Pulmonary artery endothelial cell (primary cell): ENCODE measurements at regions not wholly inside any gene's neighbourhood (a gene's known extent, or its start where the extent isn't known, plus 50 kb on each side); places are given as distances from the start of the nearest gene placed in this dataset.

Experiments
- DNase-seq: peaks from one replicate; pipeline ENCODE4 v3.0.0-alpha.2; 2011; ENCODE audit warnings: low read depth, low spot score

DNA sequence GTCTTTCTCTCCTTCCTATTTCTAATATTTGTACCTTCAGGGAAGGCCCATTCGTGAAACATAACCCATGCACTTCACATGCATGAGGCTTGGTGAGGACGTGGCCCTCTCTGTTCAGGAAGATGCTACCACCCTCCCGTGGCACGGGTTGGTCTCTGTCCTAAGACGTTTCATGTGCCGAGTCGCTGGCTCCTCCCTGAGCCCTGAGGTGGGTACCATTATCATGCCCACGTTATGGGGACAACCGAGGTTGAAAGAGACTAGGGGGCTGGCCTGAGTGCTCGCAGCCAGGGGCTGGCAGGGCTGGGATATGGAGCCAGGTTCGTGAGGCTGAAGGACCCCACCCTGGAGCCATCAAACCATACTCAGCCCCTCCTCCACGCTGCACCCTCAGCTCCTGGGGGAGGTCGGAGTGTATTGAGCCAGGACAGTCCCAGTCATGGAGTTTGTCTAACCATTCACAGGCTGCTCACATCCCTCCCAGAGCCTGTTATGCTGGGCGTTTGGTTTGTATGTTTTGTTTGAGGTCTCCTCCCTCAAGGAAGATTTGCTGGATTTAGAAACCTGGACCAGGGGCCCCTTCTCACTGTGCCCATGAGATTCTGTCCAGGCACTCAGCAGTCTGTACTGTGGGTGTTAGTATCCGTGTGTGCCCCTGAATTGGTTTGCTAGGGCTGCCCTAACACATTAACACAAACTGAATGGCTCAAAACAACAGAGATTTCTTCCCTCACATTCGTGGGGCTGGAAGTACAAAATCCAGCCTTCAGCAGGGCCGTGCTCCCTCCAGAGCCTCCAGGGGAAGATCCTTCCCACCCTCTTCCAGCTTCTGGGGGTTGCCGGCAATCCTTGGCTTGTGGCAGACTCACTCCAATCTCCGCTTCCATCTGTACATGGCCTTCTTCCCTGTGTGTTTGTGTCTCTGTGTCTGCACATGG lies 88.3 kb downstream of the ANKRD60 start:
- no peak for DNase-seq

DNA sequence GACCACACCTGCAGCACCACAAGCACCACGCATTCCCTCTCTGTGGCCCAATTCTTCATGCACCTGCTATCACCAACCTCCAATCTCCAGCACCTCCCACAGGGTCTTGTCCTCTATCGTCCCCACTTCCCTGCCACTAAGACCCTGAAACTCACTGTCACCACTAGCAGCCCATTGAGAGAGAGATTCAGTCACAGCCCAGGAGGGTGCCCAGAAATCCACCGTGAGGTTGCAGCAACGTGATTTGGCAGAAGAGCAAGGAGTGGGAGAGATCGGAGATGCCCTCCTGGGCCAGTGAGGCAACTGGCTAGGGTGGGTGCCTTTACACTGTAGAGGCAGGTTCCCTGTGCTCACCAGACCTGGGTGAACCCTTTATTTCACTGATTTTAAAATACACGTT lies 90.1 kb downstream of the ANKRD60 start:
- DNase-seq = no peak

DNA sequence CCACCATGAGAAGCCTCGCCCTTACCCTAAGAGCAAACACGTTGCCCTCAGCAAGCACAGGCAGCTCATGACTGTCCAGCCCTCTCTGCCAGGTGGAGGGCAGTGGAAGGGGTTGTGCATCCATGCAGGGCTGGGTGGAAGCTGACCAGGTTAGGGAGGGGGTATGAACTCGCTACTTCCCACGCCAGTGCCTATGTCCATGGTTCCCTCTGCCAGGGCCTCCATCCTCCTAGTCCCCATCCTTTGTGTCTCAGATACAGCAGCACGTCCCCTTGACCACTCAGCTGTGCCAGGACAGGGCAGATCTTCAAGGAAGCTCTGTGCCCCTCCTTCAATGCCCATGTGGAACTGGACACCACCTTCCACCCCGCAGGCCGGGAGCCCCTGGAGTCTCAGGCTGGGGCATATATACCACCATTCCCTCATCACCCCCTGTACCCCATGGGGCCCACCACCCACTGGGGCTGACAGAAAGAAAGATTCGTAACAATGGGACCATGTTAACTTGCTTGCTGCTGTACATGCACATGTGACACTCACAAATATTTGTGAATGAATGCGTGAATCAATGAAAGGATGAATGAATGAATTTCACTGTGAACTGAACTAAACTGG lies 90.7 kb downstream of the ANKRD60 start:
- no peak for DNase-seq

DNA sequence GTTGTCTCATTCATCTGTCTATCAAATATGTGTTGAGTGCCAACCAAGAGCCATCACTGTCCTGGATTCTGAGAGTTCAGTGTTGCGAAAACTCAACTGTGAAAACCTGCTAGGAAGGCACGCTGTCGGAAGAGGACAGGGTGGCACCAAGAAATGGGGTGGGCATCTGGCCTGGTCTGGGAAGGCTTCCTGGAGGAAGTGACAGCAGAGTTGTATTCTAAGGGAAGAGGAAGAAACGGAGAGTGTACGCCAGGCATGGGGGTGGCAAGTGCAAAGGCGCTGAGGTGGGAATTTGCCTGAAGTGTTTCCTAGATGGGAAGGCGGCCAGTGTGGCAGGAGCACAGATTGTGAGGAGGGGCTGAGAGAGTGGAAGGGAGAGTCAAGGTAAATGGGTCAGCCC lies 91.2 kb downstream of the ANKRD60 start:
- DNase-seq = no peak

DNA sequence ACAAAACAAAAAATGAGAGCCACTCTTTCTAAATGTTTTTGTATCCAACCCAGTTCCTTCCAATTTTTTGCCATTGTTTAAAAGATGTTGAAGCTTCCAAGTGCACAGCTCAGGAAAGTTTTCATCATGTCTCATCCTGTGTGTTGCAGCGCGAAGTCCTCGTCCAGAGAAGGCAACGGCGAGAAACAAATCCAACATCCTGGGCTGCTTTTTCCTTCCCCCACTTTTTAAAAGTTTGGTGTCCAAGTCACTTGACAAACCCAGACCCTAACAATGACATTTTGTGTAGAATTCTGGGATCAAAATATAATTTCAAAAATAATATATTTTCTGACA lies 92.3 kb downstream of the ANKRD60 start:
- DNase-seq = no peak

DNA sequence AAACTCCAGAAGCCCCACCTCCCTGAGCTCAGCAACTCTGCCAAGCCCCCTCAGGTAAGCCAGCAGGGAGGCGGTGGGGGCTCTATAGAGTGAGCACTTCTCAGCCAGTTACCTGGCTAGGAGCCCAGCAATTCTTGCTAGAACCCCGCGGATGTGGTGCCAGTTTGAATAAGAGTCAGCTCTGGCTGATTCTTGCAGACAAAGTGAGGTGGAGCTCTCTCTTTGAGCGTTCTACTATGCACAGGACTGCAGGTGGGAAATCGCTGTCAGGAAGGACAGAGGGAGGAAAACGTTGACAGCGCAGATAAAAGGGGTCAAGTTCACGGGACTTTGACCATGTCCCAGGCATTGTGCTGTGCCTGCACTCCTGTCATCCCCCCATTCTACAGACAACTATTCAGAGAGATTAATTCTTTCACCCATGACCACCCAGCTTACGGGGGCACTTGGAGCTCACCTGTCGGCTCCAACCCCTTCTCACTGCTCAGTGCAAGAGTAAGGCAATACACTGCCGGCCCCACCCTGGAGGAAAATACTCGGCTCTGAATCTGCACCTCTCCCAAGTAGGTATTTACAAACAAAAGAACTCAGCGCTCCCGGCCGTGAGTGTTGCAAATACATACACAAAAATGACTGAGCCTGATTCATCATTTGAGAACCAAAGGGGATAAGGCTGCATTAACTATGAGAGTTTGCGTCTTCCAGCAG lies 92.9 kb downstream of the ANKRD60 start:
- DNase-seq = no peak

DNA sequence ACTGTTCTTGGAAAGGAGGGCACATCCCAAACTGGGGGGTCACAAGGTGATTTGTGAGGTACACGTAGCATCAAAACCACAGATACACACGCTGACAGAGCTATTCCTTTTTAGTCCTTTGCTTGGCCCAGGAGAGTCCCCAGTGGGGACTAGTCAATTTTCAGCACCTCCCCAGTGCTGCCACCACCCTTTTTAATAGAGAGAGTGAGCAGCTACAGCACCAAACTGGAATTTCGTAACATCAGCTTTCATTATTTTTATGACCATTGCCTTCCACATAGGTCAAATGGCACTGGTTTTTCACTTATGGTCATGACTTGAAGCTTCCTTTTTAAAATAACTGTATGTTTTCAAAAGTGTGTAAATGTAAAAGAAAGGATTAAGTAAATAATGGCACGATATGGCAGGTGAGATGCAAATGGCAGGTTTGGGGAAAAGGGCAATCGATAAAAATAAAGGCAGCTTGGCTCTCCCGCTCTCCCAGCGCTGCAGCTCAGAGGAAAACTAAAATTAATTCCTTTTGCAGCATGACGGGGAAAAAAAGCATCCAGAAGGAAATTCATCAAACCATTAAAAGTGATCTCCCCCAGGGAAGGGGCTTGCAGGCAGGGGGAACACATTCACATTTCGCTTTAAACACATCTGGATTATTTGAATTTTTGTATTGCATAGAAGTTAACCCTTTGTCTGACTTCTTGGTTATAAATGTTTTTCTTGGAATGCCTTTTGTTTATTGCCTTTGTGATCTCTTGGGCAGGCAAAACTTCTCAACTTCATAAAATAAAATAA lies 95.2 kb downstream of the ANKRD60 start:
- DNase-seq = no peak

DNA sequence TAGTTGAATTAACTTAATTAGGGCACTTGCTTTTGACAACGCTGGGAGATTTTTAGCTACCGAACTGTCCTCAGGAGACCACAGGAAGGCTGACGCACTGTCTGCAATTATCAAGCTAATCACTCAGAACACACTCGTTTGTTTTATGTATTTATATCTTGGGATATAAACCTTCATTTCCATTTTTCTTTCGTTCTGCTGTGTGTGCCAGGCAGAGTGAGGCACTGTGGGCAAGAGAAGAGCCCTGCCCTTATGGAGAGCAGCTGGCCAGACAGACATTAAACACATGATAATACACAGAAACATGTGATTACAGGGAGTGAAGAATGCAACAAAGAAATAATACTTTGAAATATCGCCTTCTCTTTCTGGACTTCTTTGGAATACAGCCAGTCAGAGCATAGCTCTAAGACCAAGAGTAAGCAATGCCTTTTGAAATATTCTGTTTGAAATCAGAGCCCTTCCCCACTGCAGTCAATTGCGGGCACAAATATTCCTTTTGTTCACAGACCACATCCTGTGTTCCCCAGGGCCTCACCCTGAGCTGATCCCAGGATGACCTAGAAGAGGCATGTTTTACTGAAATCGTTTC lies 96.8 kb downstream of the ANKRD60 start:
- no peak for DNase-seq

DNA sequence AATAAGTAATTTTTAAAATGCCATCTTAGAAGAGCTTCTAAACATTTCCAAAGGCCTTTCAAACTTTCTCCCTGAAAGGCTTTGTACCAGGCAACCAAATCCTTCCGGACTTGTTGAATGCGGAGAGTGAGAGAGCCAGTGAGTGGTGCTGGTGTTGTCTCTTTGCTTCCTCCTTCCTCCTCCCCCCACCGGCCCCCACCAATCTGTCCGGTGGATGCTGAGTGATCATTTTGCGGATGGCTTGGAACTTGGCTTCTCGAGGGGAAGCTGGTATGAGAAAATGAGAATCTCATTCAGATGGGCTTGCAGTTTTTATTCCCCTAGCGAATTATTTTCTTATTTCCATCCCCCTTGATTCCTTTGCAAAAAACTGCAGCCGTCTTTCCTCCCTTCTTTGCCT lies 97.3 kb downstream of the ANKRD60 start:
- DNase-seq = no peak

DNA sequence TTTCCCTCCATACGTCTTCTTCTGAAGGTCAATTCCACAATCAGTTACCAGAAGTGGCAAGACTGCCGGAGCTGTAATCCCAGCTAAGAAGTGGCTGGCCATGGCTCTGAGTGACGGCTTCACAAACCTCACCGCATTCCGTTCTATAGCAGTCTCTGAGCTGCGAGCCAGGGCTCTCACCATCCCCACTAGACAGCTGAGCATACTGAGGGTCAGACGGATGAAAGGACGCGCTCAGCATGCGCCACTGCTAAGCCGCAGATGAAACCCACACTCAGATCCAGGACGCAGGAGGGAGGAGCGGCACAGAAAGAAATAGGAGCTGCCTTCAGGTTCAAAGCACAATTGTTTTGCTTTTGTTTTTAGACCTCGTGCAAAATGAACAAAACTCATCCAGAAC lies 97.9 kb downstream of the ANKRD60 start:
- no peak for DNase-seq

DNA sequence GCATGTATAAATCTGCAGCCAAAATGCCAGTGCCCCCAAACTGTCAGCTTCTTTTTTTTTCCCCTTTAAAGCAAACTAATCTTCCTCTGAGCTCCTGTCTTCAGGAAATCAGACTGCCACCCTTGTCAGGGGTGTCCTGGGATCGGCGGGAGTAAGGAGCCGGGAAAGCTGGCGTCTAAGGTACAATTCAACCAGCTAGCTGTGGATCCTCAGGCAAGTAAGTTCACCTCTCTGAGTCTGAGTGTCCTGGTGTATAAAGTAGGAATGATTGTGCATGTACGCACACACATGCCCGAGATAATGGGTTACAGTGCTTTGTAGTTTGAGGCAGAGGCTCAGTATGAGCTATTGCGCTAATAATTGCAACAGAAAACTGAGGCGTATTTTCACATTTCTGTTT lies 98.3 kb downstream of the ANKRD60 start:
- no peak for DNase-seq

DNA sequence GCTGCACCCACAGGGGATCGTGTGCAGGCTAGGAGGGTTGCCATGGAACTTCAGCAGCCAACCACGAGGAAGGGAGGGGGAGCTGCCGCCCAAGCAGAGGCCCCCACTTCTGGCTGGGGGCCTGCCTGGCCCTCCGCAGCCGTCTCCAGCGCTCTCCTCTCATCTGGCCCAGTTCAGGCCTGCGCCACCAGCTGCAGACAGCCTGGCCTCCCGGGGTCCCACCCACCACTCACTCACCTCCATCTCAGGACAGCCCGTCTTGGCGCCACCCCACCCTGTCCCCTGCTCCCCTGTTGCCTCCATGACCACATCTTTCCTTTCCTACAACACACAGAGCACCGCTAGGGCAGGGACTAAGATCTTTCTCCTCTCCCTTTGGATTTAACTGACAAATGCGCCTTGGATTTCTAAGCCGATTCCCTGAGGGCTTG lies 98.7 kb downstream of the ANKRD60 start:
- DNase-seq = no peak

DNA sequence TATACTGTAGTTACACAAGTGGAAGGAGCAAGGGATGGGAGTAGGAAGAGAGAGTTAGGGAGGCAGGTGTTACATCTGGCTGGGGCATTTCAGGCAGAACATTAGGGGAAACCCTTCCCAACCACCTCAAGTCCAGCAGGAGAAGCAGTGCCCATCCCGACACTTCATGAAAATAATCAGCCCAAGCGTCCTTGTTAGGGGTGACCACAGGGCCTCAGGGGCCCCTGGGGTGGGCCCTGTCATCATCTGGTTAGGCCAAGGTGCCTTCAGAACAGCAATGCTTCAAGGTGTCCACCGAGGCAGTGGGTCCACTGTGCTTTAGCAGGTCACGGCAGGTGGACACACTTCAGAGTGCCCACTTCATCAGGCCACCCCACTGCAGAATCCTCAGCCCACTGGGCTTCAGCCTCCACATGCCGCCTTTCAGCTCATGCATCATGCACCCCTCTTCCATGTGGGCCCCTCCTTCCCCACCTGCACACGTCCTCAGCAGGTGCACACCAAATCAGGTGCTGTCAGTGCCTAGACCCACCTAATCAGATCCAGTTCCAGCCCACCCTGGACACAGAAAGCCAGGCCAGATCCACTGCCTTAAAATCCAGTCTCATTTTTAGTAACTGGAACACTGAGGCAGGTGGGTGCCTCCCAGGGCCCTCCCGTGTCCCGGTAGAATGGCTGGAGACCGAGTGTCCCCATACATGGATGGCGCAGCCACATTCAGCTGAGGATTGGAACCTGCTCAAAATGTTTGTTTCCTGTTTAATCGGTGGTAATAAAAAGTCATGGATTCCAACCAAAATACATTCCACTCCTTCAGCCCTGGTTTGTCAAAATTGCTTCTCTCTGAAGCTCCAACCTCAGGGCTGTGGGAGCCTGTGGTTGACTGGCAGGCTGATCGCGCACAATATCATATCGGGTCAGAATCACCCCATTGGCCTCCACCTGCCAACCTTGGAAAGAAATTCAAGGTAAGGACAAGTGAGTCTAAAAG lies 99.5 kb downstream of the ANKRD60 start:
- no peak for DNase-seq

DNA sequence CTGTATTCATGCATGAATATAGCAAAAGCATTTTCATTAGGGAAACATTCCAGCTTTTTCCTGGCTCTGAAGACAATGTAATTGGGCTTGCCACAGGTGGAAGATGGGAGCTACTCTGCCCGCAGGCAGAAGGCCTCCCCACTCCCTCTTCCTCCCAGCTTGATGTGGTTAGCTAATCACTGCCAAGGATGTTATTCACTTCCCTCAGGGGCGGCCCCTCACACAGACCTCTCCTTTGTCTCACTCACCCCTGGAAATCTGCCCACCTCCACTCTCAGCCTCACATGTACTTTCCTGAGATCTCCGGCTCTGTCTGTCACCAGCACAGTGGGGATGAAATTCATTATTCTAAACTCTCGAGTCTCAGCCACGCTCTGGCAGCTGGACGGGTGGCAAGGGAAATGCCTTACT lies 100.7 kb downstream of the ANKRD60 start:
- DNase-seq = peak; percentile 71

DNA sequence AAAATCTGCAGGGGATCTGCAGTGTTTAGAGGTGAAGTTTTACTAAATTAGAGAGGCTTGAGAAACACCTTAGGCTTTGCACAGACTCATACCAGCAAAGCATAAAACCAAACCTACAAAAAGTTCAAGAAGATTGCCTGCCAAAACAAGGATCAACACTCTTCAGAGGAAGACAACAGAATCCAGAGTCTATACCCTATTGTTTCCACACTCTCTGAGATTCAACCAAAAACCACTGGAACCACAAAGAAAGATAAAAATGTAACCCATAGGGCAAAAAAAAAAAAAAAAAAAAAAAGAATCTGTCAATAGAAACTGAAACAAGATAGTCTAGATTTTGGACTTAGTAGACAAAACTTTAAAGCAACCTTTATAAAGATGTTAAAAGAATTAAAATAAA lies 102.7 kb downstream of the ANKRD60 start:
- no peak for DNase-seq

DNA sequence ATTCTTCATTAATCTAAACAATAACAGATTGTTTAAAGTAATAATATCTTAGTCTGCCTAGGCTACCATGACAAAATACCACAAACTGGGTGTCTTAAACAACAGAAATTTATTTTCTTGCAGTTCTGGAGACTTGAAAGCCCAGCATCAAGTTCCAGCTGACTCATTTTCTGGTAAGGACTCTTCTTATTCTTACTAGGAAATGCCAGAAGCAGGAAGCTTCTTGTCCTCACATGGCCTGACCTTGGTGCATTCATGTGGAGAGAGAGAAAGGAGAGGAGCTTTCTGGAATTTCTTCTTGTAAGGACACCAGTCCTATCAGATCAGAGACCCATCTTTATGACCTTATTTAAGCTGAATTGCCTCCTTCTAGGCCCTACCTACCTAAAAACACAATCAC lies 110.5 kb downstream of the ANKRD60 start:
- no peak for DNase-seq

DNA sequence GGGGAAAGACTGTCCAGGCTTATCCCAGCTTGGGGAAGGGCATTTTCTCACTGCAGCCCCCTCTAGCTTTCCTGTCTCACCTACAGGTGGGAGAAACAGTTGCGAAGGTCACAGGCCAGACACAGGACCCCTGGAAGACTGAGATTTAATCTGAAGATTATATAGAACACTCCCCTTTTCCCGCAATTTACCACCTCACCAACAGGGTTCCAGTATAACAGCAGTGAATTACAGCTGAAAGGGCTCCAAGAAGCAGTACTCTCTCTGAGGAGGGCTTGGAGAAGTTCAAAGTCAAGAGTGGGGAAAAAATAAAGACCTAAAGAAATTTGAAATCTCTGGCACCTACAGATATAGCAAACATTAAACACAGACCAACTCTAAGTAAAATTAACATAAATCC lies 111.9 kb downstream of the ANKRD60 start:
- DNase-seq = no peak

DNA sequence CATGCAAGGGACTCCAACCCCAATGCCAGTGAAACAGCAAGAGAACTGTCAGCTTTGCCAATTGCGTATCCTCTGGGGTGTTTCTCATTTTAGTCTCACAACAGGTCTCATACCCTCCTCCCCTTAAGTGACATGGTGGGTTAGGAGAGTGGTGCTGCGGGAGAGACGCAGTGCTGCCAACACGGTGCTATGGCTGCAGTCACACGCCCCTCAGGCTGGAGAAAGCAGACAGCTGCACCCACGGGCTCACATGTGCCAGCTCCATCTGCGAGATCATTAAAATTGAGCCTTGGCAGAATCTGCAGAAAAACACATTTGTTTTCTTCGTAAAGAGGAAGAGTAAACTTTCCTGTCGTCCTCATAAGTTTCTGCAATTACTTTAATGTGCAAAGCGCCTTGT lies 114.7 kb downstream of the ANKRD60 start:
- DNase-seq = no peak

DNA sequence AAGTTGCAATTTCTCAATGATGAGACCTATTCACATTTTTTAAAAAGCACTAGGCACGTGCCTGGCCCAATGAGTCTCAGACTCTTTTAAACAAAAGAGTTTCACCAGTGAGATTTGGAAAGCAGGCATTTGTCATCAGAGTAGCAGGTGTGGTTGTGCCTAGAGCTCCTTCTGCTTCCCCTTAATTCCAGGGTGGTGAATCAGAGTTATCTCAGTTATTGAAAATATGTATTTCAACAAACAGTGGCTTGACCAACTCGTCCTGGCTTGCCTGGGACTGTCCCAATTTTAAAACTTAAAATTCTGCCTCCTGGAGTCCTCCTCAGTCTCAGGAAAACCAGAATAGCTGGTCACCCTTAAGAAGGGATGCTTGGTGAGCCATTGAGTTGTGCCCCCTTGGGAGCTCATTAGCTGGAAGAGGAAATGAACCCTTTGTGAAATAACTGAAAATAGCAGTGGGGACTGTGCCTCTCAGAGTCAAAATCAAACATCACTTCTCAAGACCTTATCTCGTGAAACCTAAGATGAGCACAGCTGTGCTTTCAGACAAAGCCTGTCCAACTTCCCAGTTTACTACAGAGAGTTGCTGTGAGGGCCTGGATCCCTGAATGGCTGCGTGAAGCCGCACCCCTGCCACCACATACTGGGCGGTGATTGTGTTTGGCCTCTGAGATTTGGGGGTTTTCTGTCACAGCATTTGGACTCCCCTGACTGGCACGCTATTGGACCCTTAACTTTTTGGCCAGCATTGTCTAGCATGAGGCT lies 116.3 kb downstream of the ANKRD60 start:
- no peak for DNase-seq
